Ascending aorta (tissue), 2 donors: ENCODE measurements at regions not wholly inside any gene's neighbourhood (a gene's known extent, or its start where the extent isn't known, plus 50 kb on each side); places are given as distances from the start of the nearest gene placed in this dataset.

Source experiments
- DNase-seq, 2 donors: peaks; one replicate each; pipeline ENCODE4 v3.0.0-alpha.2; 2019; ENCODE audit warnings: low spot score in 2 of 2
- H3K27ac ChIP-seq, 2 donors: fragments of 200-600 bp; sonication (generic); one replicate each; pipeline ENCODE4 v1.5.1; 2016 to 2017; ENCODE audit warnings: mild to moderate bottlenecking in 1 of 2
- H3K27me3 ChIP-seq: fragments of 200-600 bp; sonication (generic); one replicate; pipeline ENCODE4 v1.5.1; 2017
- H3K36me3 ChIP-seq, 2 donors: fragments of 200-600 bp; sonication (generic); one replicate each; pipeline ENCODE4 v1.5.1; 2016
- H3K4me1 ChIP-seq, 2 donors: fragments of 200-600 bp; sonication (generic); one replicate each; pipeline ENCODE4 v1.5.1; 2016 to 2017; ENCODE audit warnings: mild to moderate bottlenecking in 1 of 2
- H3K4me3 ChIP-seq, 2 donors: fragments of 200-600 bp; sonication (generic); one replicate each; pipeline ENCODE4 v1.5.1; 2016 to 2017; ENCODE audit warnings: mild to moderate bottlenecking in 1 of 2
- H3K9me3 ChIP-seq, 2 donors: fragments of 200-600 bp; sonication (generic); one replicate each; pipeline ENCODE4 v1.5.1; 2016
- intact Hi-C: fragments of 100-400 bp; cut with DNase I; formaldehyde crosslinking; loops from one replicate; pipeline ENCODE4 v1.15.1; 2023
- TF ChIP-seq, protein P1 (sequence below), 3 experiments: fragments of 200-600 bp in 2 of 3; fragments of 450-650 bp in 1 of 3; sonication (generic) in 2 of 3; IDR thresholded peaks; one replicate each; pipeline ENCODE4 v1.5.1; 2016 to 2019; ENCODE audit warnings: antibody characterized with exemption in 3 of 3, mild to moderate bottlenecking in 1 of 3, moderate library complexity in 1 of 3

DNA sequence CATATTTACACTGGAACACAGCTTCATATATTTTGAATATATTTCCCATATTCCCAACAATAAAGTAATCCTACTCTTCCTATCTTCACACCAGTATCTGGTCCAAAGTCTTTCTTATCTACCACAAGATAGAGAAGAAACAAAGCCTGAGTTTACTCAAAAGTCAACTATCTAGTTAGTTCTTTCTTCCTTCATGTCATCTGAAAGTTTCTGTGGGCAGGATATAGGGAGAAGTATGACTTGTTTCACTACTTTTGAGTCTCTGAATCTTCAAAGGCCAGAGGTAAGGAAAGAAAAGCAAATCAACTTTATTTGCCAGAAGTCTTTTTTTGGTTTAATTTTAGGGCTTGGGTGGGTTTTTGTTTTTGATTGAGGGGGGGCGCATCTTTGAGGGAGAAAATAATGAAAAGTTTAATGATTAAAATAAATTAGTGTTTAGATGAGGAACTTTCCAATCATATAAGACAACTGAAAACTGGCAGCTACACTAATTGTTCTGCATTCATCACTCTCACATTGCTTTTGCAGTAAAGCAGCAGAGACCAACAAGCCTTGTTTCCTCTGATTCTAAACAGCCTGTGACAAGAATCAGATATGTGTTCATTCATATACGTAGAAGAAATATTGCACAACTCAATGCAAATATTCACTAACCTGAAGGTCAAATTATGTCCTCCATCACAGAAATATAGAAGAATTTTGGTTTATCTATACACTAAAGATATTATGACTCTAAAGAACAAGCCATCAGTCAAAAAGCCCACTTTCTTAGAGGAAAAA lies 421.4 kb downstream of the SHQ1 start:
- Histone ChIP-seq H3K4me3 (no peak overlapping the region), H3K36me3 (no peaks in the 10 kb centered on the region), H3K9me3 (peaks cover 0 to 9% of the 10 kb centered on the region in 2 donors), H3K27me3 (no peaks in the 10 kb centered on the region), H3K27ac (no peak overlapping the region), H3K4me1 (peaks cover 0 to 3% of the 10 kb centered on the region in 2 donors)
- TF ChIP-seq, protein P1, sequence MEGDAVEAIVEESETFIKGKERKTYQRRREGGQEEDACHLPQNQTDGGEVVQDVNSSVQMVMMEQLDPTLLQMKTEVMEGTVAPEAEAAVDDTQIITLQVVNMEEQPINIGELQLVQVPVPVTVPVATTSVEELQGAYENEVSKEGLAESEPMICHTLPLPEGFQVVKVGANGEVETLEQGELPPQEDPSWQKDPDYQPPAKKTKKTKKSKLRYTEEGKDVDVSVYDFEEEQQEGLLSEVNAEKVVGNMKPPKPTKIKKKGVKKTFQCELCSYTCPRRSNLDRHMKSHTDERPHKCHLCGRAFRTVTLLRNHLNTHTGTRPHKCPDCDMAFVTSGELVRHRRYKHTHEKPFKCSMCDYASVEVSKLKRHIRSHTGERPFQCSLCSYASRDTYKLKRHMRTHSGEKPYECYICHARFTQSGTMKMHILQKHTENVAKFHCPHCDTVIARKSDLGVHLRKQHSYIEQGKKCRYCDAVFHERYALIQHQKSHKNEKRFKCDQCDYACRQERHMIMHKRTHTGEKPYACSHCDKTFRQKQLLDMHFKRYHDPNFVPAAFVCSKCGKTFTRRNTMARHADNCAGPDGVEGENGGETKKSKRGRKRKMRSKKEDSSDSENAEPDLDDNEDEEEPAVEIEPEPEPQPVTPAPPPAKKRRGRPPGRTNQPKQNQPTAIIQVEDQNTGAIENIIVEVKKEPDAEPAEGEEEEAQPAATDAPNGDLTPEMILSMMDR (IDR thresholded peaks at IDR 0.05) = no peak
- intact Hi-C loops = no loop called here
- DNase-seq = no peak

- Histone ChIP-seq H3K27me3 (no peaks in the 10 kb centered on the region), H3K27ac (no peak overlapping the region), H3K9me3 (peaks cover 0 to 22% of the 10 kb centered on the region in 2 donors), H3K4me1 (peaks cover 0 to 3% of the 10 kb centered on the region in 2 donors), H3K36me3 (no peaks in the 10 kb centered on the region), H3K4me3 (no peak overlapping the region)
- no peak for DNase-seq
- intact Hi-C loops = no loop called here
- TF ChIP-seq, protein P1 (IDR thresholded peaks at IDR 0.05) = no peak
These were observed 424.6 kb downstream of the SHQ1 start for GRCh38 chr3:72423643-72424042.

DNA sequence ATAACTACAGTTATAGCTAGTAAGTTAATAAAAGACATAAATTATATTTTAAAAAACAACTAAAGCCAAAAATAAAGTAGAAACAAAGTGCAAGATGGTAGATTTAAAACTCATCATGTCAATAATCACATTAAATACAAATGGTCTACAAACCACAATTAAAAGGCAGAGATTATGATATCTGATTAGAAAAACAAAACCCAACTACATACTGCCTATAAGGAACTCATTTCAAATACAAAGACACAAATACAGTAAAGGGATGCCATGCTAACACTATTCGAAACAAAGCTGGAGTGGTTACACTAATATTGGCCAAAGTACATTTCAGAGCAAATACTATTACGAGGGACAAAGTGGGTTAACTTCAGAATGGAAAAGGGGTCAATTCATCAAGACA lies 426.5 kb downstream of the SHQ1 start:
- no peaks in the 10 kb centered on the region for H3K27me3 ChIP-seq
- H3K4me3 ChIP-seq = no peak overlapping the region
- intact Hi-C loops = no loop called here
- no peaks in the 10 kb centered on the region for H3K36me3 ChIP-seq
- H3K9me3 ChIP-seq = peaks cover 0 to 22% of the 10 kb centered on the region in 2 donors
- DNase-seq = no peak
- TF ChIP-seq, protein P1 (IDR thresholded peaks at IDR 0.05) = no peak
- no peak overlapping the region for H3K27ac ChIP-seq
- H3K4me1 ChIP-seq = peaks cover 0 to 6% of the 10 kb centered on the region in 2 donors

DNA sequence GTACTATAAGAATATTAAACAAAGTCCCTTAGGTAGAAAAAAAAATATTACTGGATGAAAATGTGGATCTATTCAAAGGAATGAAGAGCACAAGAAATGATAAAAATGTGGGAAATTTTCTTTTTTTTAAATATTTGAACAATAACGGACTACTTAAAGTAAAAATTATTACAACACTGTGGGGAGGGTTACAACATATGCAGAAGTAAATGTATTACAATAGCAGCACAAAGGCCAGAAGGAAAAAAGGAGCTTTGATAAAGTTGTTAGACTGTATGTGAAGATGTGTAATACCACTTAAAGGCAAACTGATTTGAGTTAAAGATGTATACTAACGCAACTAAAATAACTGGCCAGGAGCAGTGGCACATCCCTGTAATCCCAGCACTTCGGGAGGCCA lies 427.1 kb downstream of the SHQ1 start:
- no peaks in the 10 kb centered on the region for H3K36me3 ChIP-seq
- TF ChIP-seq, protein P1 (IDR thresholded peaks at IDR 0.05) = no peak
- intact Hi-C loops = no loop called here
- peaks cover 0 to 22% of the 10 kb centered on the region in 2 donors for H3K9me3 ChIP-seq
- H3K4me3 ChIP-seq = no peak overlapping the region
- peaks cover 0 to 5% of the 10 kb centered on the region in 2 donors for H3K4me1 ChIP-seq
- no peaks in the 10 kb centered on the region for H3K27me3 ChIP-seq
- H3K27ac ChIP-seq = no peak overlapping the region
- DNase-seq = no peak

DNA sequence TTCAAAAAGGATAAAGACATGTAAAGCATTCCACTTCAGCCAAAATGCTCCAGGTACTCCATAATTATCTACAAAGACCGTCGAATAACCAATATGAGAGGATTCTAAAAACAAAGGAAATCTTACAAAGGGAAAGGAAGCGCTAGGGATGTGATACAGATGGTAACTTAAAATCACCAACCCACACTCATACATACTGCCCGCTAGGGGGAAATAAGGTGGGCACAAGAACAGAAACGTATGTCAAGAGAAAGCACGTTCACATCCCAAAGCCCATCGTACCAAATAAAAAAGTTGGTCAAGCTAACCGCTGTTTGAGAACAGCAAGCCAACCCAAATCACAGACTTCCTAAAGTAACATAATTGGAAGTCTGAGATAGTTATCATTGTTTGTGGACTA lies 429.4 kb downstream of the SHQ1 start:
- peaks cover 0 to 3% of the 10 kb centered on the region in 2 donors for H3K4me1 ChIP-seq
- no peak overlapping the region for H3K4me3 ChIP-seq
- no peak overlapping the region for H3K27ac ChIP-seq
- peaks cover 0 to 22% of the 10 kb centered on the region in 2 donors for H3K9me3 ChIP-seq
- TF ChIP-seq, protein P1 (IDR thresholded peaks at IDR 0.05) = no peak
- H3K36me3 ChIP-seq = no peaks in the 10 kb centered on the region
- H3K27me3 ChIP-seq = no peaks in the 10 kb centered on the region
- intact Hi-C loops = no loop called here
- DNase-seq = no peak
